Activated CD4-positive, alpha-beta T cell treated with anti-CD3 and anti-CD28 coated beads, Interleukin-10, Interleukin-2, amounts not matched to agents 100 ng/mL and 50 ng/mL, durations not matched to agents 16 hours and 8 hours (primary cell): ENCODE measurements at regions not wholly inside any gene's neighbourhood (a gene's known extent, or its start where the extent isn't known, plus 50 kb on each side); places are given as distances from the start of the nearest gene placed in this dataset.
"Not testable (repeated sequence)": the region's sequence is repeated elsewhere in the genome, so short reads cannot be mapped to it uniquely, and the experiment has no call there.

Source experiments
- DNase-seq: peaks from one replicate; pipeline ENCODE4 v3.0.0-alpha.2; 2020

GRCh38 chr3:162701211-162701610 lies 1204.6 kb downstream of the OTOL1 start:
- DNase-seq: no peak

GRCh38 chr3:162702768-162703385 lies 1206.3 kb downstream of the OTOL1 start:
- DNase-seq: no peak

- DNase-seq: no peak
These were observed 1207.6 kb downstream of the OTOL1 start for GRCh38 chr3:162704238-162704637.

- DNase-seq: no peak
These were observed 1208.3 kb downstream of the OTOL1 start for GRCh38 chr3:162704799-162705385.

GRCh38 chr3:162708394-162708793 lies 1211.8 kb downstream of the OTOL1 start:
- not testable (repeated sequence) for DNase-seq

GRCh38 chr3:162708942-162709706 lies 1212.5 kb downstream of the OTOL1 start:
- DNase-seq: not testable (repeated sequence)

- no peak for DNase-seq
These were observed 1213.9 kb downstream of the OTOL1 start for GRCh38 chr3:162710332-162711112.

- DNase-seq: not testable (repeated sequence)
These were observed 1220.5 kb downstream of the OTOL1 start for GRCh38 chr3:162717074-162717473.

GRCh38 chr3:162718697-162719096 lies 1222.1 kb downstream of the OTOL1 start:
- no peak for DNase-seq

GRCh38 chr3:162719684-162720341 lies 1223.2 kb downstream of the OTOL1 start:
- no peak for DNase-seq

- DNase-seq: no peak
These were observed 1225.1 kb downstream of the OTOL1 start for GRCh38 chr3:162721736-162722135.

GRCh38 chr3:162722337-162722736 lies 1225.7 kb downstream of the OTOL1 start:
- no peak for DNase-seq

- DNase-seq: not testable (repeated sequence)
These were observed 1226.2 kb downstream of the OTOL1 start for GRCh38 chr3:162722796-162723195.

GRCh38 chr3:162729686-162730085 lies 1233.1 kb downstream of the OTOL1 start:
- DNase-seq: no peak

GRCh38 chr3:162731961-162732360 lies 1235.4 kb downstream of the OTOL1 start:
- not testable (repeated sequence) for DNase-seq

- DNase-seq: no peak
These were observed 1242.2 kb downstream of the OTOL1 start for GRCh38 chr3:162738784-162739183.

GRCh38 chr3:162740941-162741596 lies 1244.5 kb downstream of the OTOL1 start:
- DNase-seq: no peak

GRCh38 chr3:162742159-162742717 lies 1245.6 kb downstream of the OTOL1 start:
- DNase-seq: no peak

GRCh38 chr3:162743091-162743490 lies 1246.5 kb downstream of the OTOL1 start:
- no peak for DNase-seq

GRCh38 chr3:162760789-162761188 lies 1264.2 kb downstream of the OTOL1 start:
- no peak for DNase-seq

- DNase-seq: no peak
These were observed 1267.6 kb downstream of the OTOL1 start for GRCh38 chr3:162764051-162764807.
